ENCODE measurements at regions not wholly inside any gene's neighbourhood (a gene's known extent, or its start where the extent isn't known, plus 50 kb on each side); places are given as distances from the start of the nearest gene placed in this dataset.
A peak's percentile ranks its signal among the peaks of the same experiment; 100 is the strongest.

GRCh38 chr5:44001675-44002380 lies 387.4 kb downstream of the FGF10 start:
- POLR2A ChIA-PET, result no interaction called here

GRCh38 chr5:44001236-44001635 lies 388.0 kb downstream of the FGF10 start:
- Histone ChIP-seq H3K9me3 (ENCODE audit: control insufficient read depth in 1 of 2, insufficient read depth in 1 of 2, low read depth in 1 of 2, low read length in 2 of 2) (no peaks in the 10 kb centered on the region), H4K20me1 (ENCODE audit: insufficient read depth) (no peaks in the 10 kb centered on the region), H3K9me2 (ENCODE audit: insufficient read depth) (no peaks in the 10 kb centered on the region), H3K27me3 (ENCODE audit: insufficient read depth, low read length) (no peaks in the 10 kb centered on the region), H3K9ac (ENCODE audit: low read length) (no peak overlapping the region), H3K27ac (ENCODE audit: low read depth, low read length) (no peak overlapping the region), H3K36me3 (ENCODE audit: control insufficient read depth in 1 of 2, insufficient read depth in 2 of 2, low read length in 2 of 2) (no peaks in the 10 kb centered on the region), H3K4me3 (replicated peaks in 1 of 2; ENCODE audit: low read depth in 1 of 2, low read length in 2 of 2) (no peak overlapping the region), H3K4me1 (ENCODE audit: control insufficient read depth in 1 of 2, insufficient read depth in 2 of 2, low read length in 2 of 2) (peaks cover 2 to 11% of the 10 kb centered on the region in 2 experiments; a peak in 3 of 4 replicates), H3K79me2 (ENCODE audit: insufficient read depth, low read length) (no peaks in the 10 kb centered on the region), H3K4me2 (ENCODE audit: low read length) (no peak overlapping the region), H2AFZ (ENCODE audit: low read depth, low read length, poor library complexity, severe bottlenecking) (no peak overlapping the region)
- POLR2A ChIA-PET, result no interaction called here
- DNase-seq (ENCODE audit: low read depth, low spot score), result no peak
- RAD21 ChIA-PET (ENCODE audit: low non-redundant PET in 1 of 2, low total read pairs in 2 of 2, uncharacterized antibody in 2 of 2, unreplicated experiment in 2 of 2), result no interaction called here
- CTCF ChIA-PET, result no interaction called here
- no TSS peak for BruUV-seq (replicated peaks)
- intact Hi-C loops (cut with micrococcal nuclease), result no loop called here
- TF ChIP-seq CTCF (IDR thresholded peaks at IDR 0.05 in 2 of 3, conservative IDR thresholded peaks at IDR 0.05 in 1 of 3; ENCODE audit: borderline replicate concordance in 1 of 3, insufficient read depth in 1 of 3, low read depth in 2 of 3, low read length in 2 of 3) (no peak), ZNF274 (IDR thresholded peaks at IDR 0.05; ENCODE audit: low read depth, low read length) (no peak), YY1 (IDR thresholded peaks at IDR 0.05; ENCODE audit: extremely low read depth, insufficient replicate concordance, low read depth, low read length) (no peak), SRF (IDR thresholded peaks at IDR 0.05; ENCODE audit: low read depth) (no peak), POLR2A (IDR thresholded peaks at IDR 0.05; ENCODE audit: borderline replicate concordance, extremely low read depth, insufficient read depth, insufficient read length) (no peak), EGR1 (IDR thresholded peaks at IDR 0.05; ENCODE audit: low read depth) (no peak)
- no peak for ATAC-seq

More at GRCh38 chr5:44001675-44002380, 387.4 kb downstream of the FGF10 start:
- H3K27ac ChIP-seq (ENCODE audit: low read depth, low read length), result no peak overlapping the region
- H3K27me3 ChIP-seq (ENCODE audit: insufficient read depth, low read length), result no peaks in the 10 kb centered on the region
- ATAC-seq, result no peak
- H3K36me3 ChIP-seq (ENCODE audit: control insufficient read depth in 1 of 2, insufficient read depth in 2 of 2, low read length in 2 of 2), result no peaks in the 10 kb centered on the region
- ChIA-PET RAD21 (ENCODE audit: low non-redundant PET in 1 of 2, low total read pairs in 2 of 2, uncharacterized antibody in 2 of 2, unreplicated experiment in 2 of 2) (no interaction called here), CTCF (no interaction called here)
- H4K20me1 ChIP-seq (ENCODE audit: insufficient read depth), result no peaks in the 10 kb centered on the region
- no peak for DNase-seq (ENCODE audit: low read depth, low spot score)
- H3K9me3 ChIP-seq (ENCODE audit: control insufficient read depth in 1 of 2, insufficient read depth in 1 of 2, low read depth in 1 of 2, low read length in 2 of 2), result no peaks in the 10 kb centered on the region
- H3K4me2 ChIP-seq (ENCODE audit: low read length), result peak overlapping the region; percentile 35
- no peaks in the 10 kb centered on the region for H3K9me2 ChIP-seq (ENCODE audit: insufficient read depth)
- H3K79me2 ChIP-seq (ENCODE audit: insufficient read depth, low read length), result no peaks in the 10 kb centered on the region
- BruUV-seq (replicated peaks), result no TSS peak
- H3K4me1 ChIP-seq (ENCODE audit: control insufficient read depth in 1 of 2, insufficient read depth in 2 of 2, low read length in 2 of 2), result peaks cover 2 to 11% of the 10 kb centered on the region in 2 experiments; a peak in 3 of 4 replicates
- no peak overlapping the region for H3K4me3 ChIP-seq (replicated peaks in 1 of 2; ENCODE audit: low read depth in 1 of 2, low read length in 2 of 2)
- TF ChIP-seq SP1 (IDR thresholded peaks at IDR 0.05; ENCODE audit: low read depth), result no peak
- TF ChIP-seq ELF1 (IDR thresholded peaks at IDR 0.05; ENCODE audit: borderline replicate concordance, low read depth), result no peak
- no peak overlapping the region for H3K9ac ChIP-seq (ENCODE audit: low read length)
- H2AFZ ChIP-seq (ENCODE audit: low read depth, low read length, poor library complexity, severe bottlenecking), result no peak overlapping the region
- intact Hi-C loops (cut with micrococcal nuclease), result no loop called here
